ENCODE measurements at regions not wholly inside any gene's neighbourhood (a gene's known extent, or its start where the extent isn't known, plus 50 kb on each side); places are given as distances from the start of the nearest gene placed in this dataset.

DNA sequence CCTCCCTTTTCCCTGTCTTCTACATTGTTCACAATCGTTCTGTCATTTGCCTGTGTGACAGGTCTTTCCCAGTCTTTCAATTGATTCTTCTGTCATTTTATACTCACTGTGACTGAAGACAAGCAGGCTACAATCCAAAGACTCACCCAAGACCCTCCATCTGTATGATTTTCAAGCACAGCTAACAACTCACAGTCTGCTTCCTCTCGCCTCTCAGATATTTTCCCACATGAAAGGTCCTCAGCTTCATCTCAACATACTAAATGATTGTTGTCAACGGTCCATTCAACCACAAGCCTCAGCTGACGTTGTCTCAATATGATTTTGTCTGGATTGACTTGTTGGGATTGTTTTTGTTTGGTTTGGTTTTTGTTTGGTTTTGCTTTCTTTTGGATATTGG lies 346.5 kb downstream of the NFIB start:
- WGBS, 5 donors: 61 to 67% (median 66%) methylated on average over 4 of the region's 4 CpGs
- no peak overlapping the region for H3K27ac ChIP-seq

DNA sequence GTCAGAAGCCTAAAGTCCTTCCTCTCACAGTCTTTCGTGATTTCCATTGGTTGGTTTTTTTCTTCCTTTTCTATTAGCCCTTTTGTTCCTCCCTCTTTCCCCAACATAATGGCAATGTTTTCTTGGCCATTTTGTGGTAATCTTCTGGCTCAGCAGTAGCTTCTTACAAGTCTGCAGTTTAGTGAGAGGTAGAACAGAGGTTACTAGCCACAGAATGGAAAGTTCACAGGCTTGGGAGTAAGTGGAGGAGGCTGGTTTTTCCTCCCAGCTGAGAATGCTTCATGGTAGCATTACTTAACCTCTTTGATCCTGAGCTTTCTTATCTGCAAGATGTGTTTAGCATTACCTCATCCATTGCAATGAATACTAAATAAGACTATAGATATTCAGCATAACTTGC lies 346.9 kb downstream of the NFIB start:
- no peak for TF ChIP-seq POLR2AphosphoS5 (IDR thresholded peaks at IDR 0.05)
- TF ChIP-seq, protein P1, sequence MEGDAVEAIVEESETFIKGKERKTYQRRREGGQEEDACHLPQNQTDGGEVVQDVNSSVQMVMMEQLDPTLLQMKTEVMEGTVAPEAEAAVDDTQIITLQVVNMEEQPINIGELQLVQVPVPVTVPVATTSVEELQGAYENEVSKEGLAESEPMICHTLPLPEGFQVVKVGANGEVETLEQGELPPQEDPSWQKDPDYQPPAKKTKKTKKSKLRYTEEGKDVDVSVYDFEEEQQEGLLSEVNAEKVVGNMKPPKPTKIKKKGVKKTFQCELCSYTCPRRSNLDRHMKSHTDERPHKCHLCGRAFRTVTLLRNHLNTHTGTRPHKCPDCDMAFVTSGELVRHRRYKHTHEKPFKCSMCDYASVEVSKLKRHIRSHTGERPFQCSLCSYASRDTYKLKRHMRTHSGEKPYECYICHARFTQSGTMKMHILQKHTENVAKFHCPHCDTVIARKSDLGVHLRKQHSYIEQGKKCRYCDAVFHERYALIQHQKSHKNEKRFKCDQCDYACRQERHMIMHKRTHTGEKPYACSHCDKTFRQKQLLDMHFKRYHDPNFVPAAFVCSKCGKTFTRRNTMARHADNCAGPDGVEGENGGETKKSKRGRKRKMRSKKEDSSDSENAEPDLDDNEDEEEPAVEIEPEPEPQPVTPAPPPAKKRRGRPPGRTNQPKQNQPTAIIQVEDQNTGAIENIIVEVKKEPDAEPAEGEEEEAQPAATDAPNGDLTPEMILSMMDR (IDR thresholded peaks at IDR 0.05): no peak
- TF ChIP-seq POLR2A (IDR thresholded peaks at IDR 0.05): no peak
- TF ChIP-seq EP300 (IDR thresholded peaks at IDR 0.05): no peak
- no peaks in the 10 kb centered on the region for H3K4me1 ChIP-seq
- no peak overlapping the region for H3K27ac ChIP-seq
- H3K36me3 ChIP-seq: no peaks in the 10 kb centered on the region
- no peak for DNase-seq
- no peaks in the 10 kb centered on the region for H3K27me3 ChIP-seq
- intact Hi-C loops (cut with DNase I; ENCODE audit: low total_unique reads): no loop called here
- no peak overlapping the region for H3K4me3 ChIP-seq
- no peaks in the 10 kb centered on the region for H3K9me3 ChIP-seq
- 80 to 90% (median 85%) methylated on average over 1 of the region's 1 CpG for WGBS, 5 donors

More for the DNA sequence above, 346.5 kb downstream of the NFIB start:
- Histone ChIP-seq H3K9me3 (no peaks in the 10 kb centered on the region), H3K4me1 (no peaks in the 10 kb centered on the region), H3K27me3 (no peaks in the 10 kb centered on the region), H3K36me3 (no peaks in the 10 kb centered on the region), H3K4me3 (no peak overlapping the region)
- DNase-seq: no peak
- no peak for TF ChIP-seq EP300 (IDR thresholded peaks at IDR 0.05)
- TF ChIP-seq POLR2A (IDR thresholded peaks at IDR 0.05): no peak
- no peak for TF ChIP-seq POLR2AphosphoS5 (IDR thresholded peaks at IDR 0.05)
- TF ChIP-seq, protein P1 (IDR thresholded peaks at IDR 0.05): no peak
- intact Hi-C loops (cut with DNase I; ENCODE audit: low total_unique reads): no loop called here

GRCh38 chr9:13963005-13963653 lies 350.8 kb downstream of the NFIB start:
- DNase-seq: no peak
- H3K27me3 ChIP-seq: no peaks in the 10 kb centered on the region
- H3K36me3 ChIP-seq: no peaks in the 10 kb centered on the region
- H3K4me1 ChIP-seq: no peaks in the 10 kb centered on the region
- no peaks in the 10 kb centered on the region for H3K9me3 ChIP-seq
- intact Hi-C loops (cut with DNase I; ENCODE audit: low total_unique reads): no loop called here
- no peak overlapping the region for H3K27ac ChIP-seq
- 69 to 81% (median 74%) methylated on average over 3 of the region's 3 CpGs for WGBS, 5 donors
- no peak overlapping the region for H3K4me3 ChIP-seq
- no peak for TF ChIP-seq POLR2A (IDR thresholded peaks at IDR 0.05)
- TF ChIP-seq EP300 (IDR thresholded peaks at IDR 0.05): no peak
- TF ChIP-seq, protein P1 (IDR thresholded peaks at IDR 0.05): no peak
- no peak for TF ChIP-seq POLR2AphosphoS5 (IDR thresholded peaks at IDR 0.05)

GRCh38 chr9:13962006-13962405 lies 351.9 kb downstream of the NFIB start:
- TF ChIP-seq POLR2A (IDR thresholded peaks at IDR 0.05) (no peak), EP300 (IDR thresholded peaks at IDR 0.05) (no peak), POLR2AphosphoS5 (IDR thresholded peaks at IDR 0.05) (no peak)
- TF ChIP-seq, protein P1 (IDR thresholded peaks at IDR 0.05): no peak
- DNase-seq: no peak
- Histone ChIP-seq H3K27ac (no peak overlapping the region), H3K4me1 (no peaks in the 10 kb centered on the region), H3K36me3 (no peaks in the 10 kb centered on the region), H3K9me3 (no peaks in the 10 kb centered on the region), H3K4me3 (no peak overlapping the region), H3K27me3 (no peaks in the 10 kb centered on the region)
- intact Hi-C loops (cut with DNase I; ENCODE audit: low total_unique reads): no loop called here
- 81 to 95% (median 85%) methylated on average over 6 of the region's 6 CpGs for WGBS, 5 donors

Measured in stomach (tissue), 8 donors.